ENCODE measurements at regions not wholly inside any gene's neighbourhood (a gene's known extent, or its start where the extent isn't known, plus 50 kb on each side); places are given as distances from the start of the nearest gene placed in this dataset.

DNA sequence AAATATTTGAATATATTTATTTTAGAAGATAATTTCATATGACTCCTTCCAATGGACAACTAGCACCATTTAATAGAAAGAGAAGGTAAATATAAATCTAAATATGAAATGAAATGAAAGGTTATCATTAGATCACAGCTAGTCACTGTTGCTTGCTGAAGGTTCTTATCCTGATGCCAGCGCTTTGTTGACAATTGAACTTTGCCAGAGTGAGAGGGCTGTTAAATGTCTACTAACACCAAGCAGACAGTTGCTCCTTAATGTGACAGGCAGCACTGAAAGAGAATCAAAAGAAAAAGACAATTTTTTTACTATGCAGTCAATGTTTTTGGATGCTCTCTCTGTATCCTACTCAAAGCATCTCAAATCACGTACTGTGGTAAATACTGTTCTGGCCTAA, 152.6 kb upstream of the SEMA6A start:
- TF ChIP-seq POLR2AphosphoS5 (IDR thresholded peaks at IDR 0.05; ENCODE audit: low read depth, low read length) (no peak), POLR2A (IDR thresholded peaks at IDR 0.05; ENCODE audit: low read depth, low read length) (no peak)

Measured in GM12892 (cell line).